Left lung (tissue), 4 donors: ENCODE measurements at regions not wholly inside any gene's neighbourhood (a gene's known extent, or its start where the extent isn't known, plus 50 kb on each side); places are given as distances from the start of the nearest gene placed in this dataset.
A peak's percentile ranks its signal among the peaks of the same experiment; 100 is the strongest.

Experiments
- ATAC-seq: fragments of 200-7000 bp; cut with Tn5 transposase; one replicate; pipeline ENCODE4 v1.9.1; 2020; ENCODE audit warnings: moderate library complexity
- DNase-seq, 4 donors: peaks; one replicate each; pipeline ENCODE4 v3.0.0-alpha.2; 2013 to 2020
- H3K27ac ChIP-seq, 2 donors: fragments of 200-600 bp; sonication (generic) in 1 of 2; one replicate each; pipeline versions ENCODE4 v1.5.0 to v1.8.0; 2020 to 2021
- H3K27me3 ChIP-seq, 2 donors: fragments of 200-600 bp; sonication (generic) in 1 of 2; one replicate each; pipeline versions ENCODE4 v1.5.0 to v1.8.0; 2020 to 2021
- H3K36me3 ChIP-seq, 2 donors: fragments of 200-600 bp; sonication (generic) in 1 of 2; one replicate each; pipeline versions ENCODE4 v1.5.0 to v1.8.0; 2020 to 2021
- H3K4me1 ChIP-seq, 2 donors: fragments of 200-600 bp; one replicate each; pipeline ENCODE4 v1.8.0; 2021
- H3K4me3 ChIP-seq, 2 donors: fragments of 200-600 bp; sonication (generic) in 1 of 2; one replicate each; pipeline versions ENCODE4 v1.5.0 to v1.8.0; 2020 to 2021; ENCODE audit warnings: mild to moderate bottlenecking in 1 of 2
- H3K9me3 ChIP-seq, 2 donors: fragments of 200-600 bp; sonication (generic) in 1 of 2; one replicate each; pipeline versions ENCODE4 v1.5.0 to v1.8.0; 2020 to 2021
- intact Hi-C, 2 donors: fragments of 100-400 bp; cut with DNase I; formaldehyde crosslinking; loops; one replicate each; pipeline versions ENCODE4 v1.11.2 to v1.14.2; 2022
- TF ChIP-seq, protein P1 (sequence below), 2 donors: fragments of 200-600 bp; sonication (generic) in 1 of 2; IDR thresholded peaks; one replicate each; pipeline versions ENCODE4 v1.5.0 to v1.8.0; 2021; ENCODE audit warnings: antibody characterized with exemption in 2 of 2
- donor health status: DM: no; HTN: yes; CAD: no.
- donor health status: DM: no; HTN: no; CAD: no.

DNA sequence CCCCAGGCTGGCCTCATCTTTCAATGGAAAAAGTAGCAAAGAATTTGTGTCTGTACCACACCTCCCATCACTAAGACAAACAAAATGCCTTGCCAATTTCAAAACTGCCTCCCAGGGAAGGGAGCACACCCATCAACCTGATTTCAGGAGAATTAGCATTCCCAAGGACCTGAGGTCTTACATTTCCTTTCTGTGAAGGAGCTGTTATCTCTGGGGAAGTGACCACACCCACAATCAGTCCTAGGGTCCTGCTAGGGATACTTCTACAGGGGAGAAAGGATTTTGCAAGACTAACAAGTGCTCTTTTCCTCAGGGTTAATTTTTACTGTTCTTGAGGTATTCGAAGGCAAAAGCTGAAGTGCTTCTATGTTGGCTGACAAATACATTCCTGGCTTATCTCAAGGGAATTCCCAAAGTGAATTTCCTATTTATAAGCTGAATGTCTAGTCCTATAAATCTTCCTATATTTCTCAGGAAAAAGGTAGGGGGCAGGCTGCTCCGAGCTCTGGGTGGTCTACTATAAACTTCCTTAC is 97.4 kb upstream of the ITGA1 start:
- no peaks in the 10 kb centered on the region for H3K27me3 ChIP-seq
- intact Hi-C loops = loop anchor here in 1 of 2 donors (10.0 kb wide), 1 partner anchor 94 kb away; the partner anchor contains the start of genes ITGA1 and PELO
- TF ChIP-seq, protein P1, sequence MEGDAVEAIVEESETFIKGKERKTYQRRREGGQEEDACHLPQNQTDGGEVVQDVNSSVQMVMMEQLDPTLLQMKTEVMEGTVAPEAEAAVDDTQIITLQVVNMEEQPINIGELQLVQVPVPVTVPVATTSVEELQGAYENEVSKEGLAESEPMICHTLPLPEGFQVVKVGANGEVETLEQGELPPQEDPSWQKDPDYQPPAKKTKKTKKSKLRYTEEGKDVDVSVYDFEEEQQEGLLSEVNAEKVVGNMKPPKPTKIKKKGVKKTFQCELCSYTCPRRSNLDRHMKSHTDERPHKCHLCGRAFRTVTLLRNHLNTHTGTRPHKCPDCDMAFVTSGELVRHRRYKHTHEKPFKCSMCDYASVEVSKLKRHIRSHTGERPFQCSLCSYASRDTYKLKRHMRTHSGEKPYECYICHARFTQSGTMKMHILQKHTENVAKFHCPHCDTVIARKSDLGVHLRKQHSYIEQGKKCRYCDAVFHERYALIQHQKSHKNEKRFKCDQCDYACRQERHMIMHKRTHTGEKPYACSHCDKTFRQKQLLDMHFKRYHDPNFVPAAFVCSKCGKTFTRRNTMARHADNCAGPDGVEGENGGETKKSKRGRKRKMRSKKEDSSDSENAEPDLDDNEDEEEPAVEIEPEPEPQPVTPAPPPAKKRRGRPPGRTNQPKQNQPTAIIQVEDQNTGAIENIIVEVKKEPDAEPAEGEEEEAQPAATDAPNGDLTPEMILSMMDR (IDR thresholded peaks at IDR 0.05) = no peak
- ATAC-seq (peak; percentile 76), DNase-seq (no peak)
- no peak overlapping the region for H3K27ac ChIP-seq
- no peak overlapping the region for H3K4me3 ChIP-seq
- H3K4me1 ChIP-seq = peaks cover 13 to 16% of the 10 kb centered on the region in 2 donors
- no peaks in the 10 kb centered on the region for H3K36me3 ChIP-seq
- no peaks in the 10 kb centered on the region for H3K9me3 ChIP-seq

DNA sequence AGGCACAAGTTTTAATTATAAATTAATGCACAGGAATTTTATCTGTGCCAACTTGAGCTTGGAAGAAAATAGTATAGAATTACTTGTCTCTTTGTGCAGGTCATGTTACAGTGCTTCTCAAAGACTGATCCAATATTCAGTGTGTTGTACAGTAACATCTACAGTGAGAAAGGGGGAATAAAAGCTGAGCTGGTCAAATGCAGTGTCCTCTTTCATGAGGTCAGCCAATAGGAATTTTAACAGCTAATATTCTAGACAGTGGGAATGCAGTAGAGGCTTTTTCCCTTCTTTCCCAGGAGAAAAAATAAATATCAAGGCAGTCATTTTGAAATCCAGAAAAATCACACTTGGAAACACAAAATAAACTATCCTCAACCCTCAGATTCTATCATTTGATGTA is 95.7 kb upstream of the ITGA1 start:
- ATAC-seq (peak; percentile 49), DNase-seq (peak in 2 of 4 donors; percentile 48 to 72)
- intact Hi-C loops = loop anchor here in 1 of 2 donors (10.0 kb wide), 1 partner anchor 93 kb away; the partner anchor contains the start of genes ITGA1 and PELO
- Histone ChIP-seq H3K27me3 (no peaks in the 10 kb centered on the region), H3K9me3 (no peaks in the 10 kb centered on the region), H3K4me1 (peaks cover 13 to 16% of the 10 kb centered on the region in 2 donors), H3K4me3 (no peak overlapping the region), H3K27ac (no peak overlapping the region), H3K36me3 (no peaks in the 10 kb centered on the region)
- TF ChIP-seq, protein P1 (IDR thresholded peaks at IDR 0.05) = no peak

DNA sequence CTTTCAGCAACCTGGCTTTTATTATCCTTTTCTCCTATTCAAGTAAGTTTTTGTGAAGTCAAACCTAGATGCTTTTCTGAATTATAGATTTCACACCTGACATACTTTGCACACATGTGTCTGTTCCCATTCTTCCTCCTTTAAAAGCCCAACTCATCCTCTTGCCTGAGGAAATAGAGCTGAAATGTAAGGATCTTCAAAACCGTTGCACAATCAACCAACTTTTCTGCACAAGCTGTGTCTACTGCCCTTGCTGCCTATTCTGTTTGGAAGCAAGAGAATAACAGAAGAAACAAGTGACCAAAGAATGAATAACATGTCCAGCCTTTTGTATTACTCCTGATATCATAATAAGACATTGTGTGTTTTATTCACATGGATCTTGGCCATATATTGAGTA is 95.1 kb upstream of the ITGA1 start:
- Histone ChIP-seq H3K4me1 (peaks cover 13 to 16% of the 10 kb centered on the region in 2 donors), H3K27ac (no peak overlapping the region), H3K9me3 (no peaks in the 10 kb centered on the region), H3K36me3 (no peaks in the 10 kb centered on the region), H3K4me3 (no peak overlapping the region), H3K27me3 (no peaks in the 10 kb centered on the region)
- TF ChIP-seq, protein P1 (IDR thresholded peaks at IDR 0.05) = no peak
- DNase-seq (no peak), ATAC-seq (no peak)
- intact Hi-C loops = loop anchor here in 1 of 2 donors (10.0 kb wide), 1 partner anchor 92 kb away; the partner anchor contains the start of genes ITGA1 and PELO

- ATAC-seq = peak; percentile 62
- Histone ChIP-seq H3K27ac (no peak overlapping the region), H3K27me3 (no peaks in the 10 kb centered on the region), H3K4me3 (no peak overlapping the region), H3K9me3 (no peaks in the 10 kb centered on the region), H3K36me3 (no peaks in the 10 kb centered on the region), H3K4me1 (peaks cover 13 to 16% of the 10 kb centered on the region in 2 donors)
- DNase-seq = no peak
- TF ChIP-seq, protein P1 (IDR thresholded peaks at IDR 0.05) = peak; percentile 38 to 40
- intact Hi-C loops = loop anchor here in 1 of 2 donors (10.0 kb wide), 1 partner anchor 92 kb away; the partner anchor contains the start of genes ITGA1 and PELO
Observed at GRCh38 chr5:52693280-52693679, 94.4 kb upstream of the ITGA1 start.

- ATAC-seq (no peak), DNase-seq (no peak)
- H3K4me1 ChIP-seq = peaks cover 13 to 16% of the 10 kb centered on the region in 2 donors
- no peaks in the 10 kb centered on the region for H3K27me3 ChIP-seq
- TF ChIP-seq, protein P1 (IDR thresholded peaks at IDR 0.05) = no peak
- H3K36me3 ChIP-seq = no peaks in the 10 kb centered on the region
- H3K9me3 ChIP-seq = no peaks in the 10 kb centered on the region
- no peak overlapping the region for H3K27ac ChIP-seq
- intact Hi-C loops = loop anchor here in 1 of 2 donors (10.0 kb wide), 1 partner anchor 91 kb away; the partner anchor contains the start of genes ITGA1 and PELO
- H3K4me3 ChIP-seq = no peak overlapping the region
Observed at GRCh38 chr5:52693836-52694235, 93.9 kb upstream of the ITGA1 start.
